NCI-H524 (cell line): ENCODE measurements at regions not wholly inside any gene's neighbourhood (a gene's known extent, or its start where the extent isn't known, plus 50 kb on each side); places are given as distances from the start of the nearest gene placed in this dataset.
A peak's percentile ranks its signal among the peaks of the same experiment; 100 is the strongest.
"Not testable (repeated sequence)": the region's sequence is repeated elsewhere in the genome, so short reads cannot be mapped to it uniquely, and the experiment has no call there.

ENCODE experiments used
- DNase-seq, 2 experiments: peaks; one replicate each; lab custom pipeline; 2025; lab: John Stamatoyannopoulos, UW

DNA sequence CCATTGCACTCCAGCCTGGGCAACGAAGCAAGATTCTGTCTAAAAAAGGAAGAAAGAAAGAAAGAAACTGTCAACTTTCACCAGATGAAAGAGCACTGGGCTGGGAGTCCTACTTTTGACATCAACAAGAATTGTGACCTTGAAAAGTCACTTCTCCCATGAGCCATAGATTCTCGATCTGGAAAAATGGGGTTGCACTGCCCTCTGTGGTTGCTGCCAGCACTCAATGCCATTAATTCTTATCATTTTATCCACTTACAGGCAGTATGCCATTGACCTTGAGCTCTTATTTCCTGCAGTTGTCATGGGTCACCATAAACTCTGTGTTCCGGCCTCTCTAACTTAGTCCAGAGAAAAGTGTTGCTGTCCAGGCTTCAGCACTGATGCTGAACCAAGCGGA is 137.2 kb downstream of the NOC3L start:
- no peak for DNase-seq

- no peak for DNase-seq
These were observed 132.5 kb downstream of the NOC3L start for GRCh38 chr10:94230134-94230785.

DNA sequence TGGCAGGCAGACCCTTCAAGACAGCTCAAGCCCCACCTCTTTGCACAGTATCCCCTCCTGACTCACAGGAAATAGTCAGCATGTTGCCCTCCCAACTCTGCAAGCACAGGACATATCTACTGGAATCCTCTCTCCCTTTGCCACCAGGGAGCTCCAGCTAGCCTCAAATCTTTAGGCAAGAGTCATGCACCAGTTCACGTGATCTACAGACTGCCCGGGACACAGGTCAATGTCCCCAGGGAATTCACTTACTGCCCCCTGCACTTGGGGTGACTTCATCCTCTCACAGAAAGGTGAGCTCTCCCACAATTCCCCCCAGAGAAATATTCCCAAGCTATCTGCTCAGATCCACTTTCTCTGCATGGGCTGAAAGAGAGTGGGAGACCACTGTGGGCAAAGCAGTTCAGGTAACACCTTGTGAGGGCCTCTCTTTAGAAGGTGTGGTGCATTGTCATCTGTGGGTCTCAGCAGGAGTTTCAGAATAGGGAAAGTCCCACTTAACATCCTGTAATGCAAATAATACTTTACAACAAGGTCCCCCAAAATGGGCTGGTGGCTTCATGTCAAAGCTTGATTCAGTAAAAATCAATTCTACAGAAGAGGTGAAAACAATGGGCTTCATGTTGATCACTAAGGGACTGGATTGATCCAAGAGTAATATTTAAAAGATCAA is 129.9 kb downstream of the NOC3L start:
- DNase-seq: no peak

GRCh38 chr10:94235461-94235860 is 127.3 kb downstream of the NOC3L start:
- no peak for DNase-seq

DNA sequence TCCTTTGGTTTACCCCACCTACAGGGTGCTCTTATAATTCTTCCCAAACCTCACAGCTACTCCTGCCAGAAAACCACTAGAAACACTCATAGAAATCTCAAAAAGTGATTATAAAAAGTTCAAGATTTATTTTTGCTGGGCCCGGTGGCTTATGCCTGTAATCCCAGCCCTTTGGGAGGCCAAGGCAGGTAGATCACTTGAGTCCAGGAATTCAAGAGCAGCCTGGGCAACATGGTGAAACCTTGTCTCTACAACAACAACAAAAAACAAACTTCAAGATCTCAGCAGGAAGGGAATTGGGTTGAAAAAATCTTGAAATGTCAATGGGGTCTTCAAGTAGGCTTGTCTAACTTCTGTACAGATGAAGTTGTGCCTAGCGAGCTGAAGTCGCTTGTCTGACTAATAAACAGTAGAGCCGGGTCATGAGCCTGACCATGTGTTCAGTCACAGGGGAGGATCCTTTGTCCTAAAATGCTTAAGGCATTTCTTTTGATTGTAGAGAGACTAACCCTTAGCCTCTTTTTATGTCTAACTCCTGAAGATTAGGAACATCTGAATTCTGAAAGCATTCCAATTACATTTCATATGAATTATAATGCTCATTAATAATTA is 124.6 kb downstream of the NOC3L start:
- no peak for DNase-seq

DNA sequence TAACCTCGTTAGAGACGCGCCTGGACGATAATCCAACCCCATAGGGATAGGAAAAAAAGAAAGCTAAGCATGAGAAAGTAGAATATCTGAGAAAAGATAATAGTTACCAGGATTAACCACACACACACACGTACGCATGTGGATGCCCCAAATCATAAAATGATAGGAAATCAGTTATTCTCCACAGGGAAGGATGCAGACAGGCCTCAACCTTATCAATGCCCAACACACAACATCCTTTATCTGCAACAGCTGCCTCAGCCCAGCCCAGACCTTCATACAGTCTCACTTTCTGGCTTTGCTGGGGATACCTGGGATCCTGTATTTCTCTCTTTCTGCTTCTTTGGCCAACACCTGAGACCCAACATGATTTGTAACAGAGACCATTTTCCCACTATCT is 123.0 kb downstream of the NOC3L start:
- DNase-seq: no peak

GRCh38 chr10:94240491-94240890 is 122.2 kb downstream of the NOC3L start:
- DNase-seq: no peak

- DNase-seq: no peak
These were observed 121.8 kb downstream of the NOC3L start for GRCh38 chr10:94240901-94241300.

- DNase-seq: no peak
These were observed 111.6 kb downstream of the NOC3L start for GRCh38 chr10:94251098-94251497.

- DNase-seq: no peak
These were observed 111.2 kb downstream of the NOC3L start for GRCh38 chr10:94251568-94251967.

DNA sequence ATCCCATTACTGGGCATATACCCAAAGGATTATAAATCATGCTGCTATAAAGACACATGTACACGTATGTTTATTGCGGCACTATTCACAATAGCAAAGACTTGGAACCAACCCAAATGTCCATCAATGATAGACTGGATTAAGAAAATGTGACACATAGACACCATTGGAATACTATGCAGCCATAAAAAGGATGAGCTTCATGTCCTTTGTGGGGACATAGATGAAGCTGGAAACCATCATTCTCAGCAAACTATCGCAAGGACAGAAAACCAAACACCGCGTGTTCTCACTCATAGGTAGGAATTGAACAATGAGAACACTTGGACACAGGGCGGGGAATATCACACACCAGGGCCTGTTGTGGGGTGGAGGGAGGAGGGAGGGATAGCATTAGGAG is 105.3 kb downstream of the NOC3L start:
- DNase-seq: not testable (repeated sequence)

DNA sequence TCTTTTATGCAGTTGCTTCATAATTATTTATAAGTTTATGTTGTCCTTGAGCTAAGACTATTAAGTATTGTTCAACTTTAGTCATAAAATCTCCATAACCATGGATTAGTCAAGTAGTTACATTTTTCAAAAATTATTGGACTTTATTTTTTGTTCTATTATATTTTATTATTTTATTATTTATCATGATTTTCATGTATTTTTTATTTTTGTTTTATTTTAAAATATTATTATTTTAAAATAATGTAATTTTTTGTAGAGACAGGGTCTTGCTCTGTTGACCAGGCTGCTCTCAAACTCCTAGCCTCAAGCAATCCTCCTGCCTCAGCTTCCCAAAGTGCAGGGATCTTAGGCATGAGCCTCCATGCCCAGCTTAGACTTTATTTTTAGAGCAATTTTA is 102.3 kb downstream of the NOC3L start:
- no peak for DNase-seq

DNA sequence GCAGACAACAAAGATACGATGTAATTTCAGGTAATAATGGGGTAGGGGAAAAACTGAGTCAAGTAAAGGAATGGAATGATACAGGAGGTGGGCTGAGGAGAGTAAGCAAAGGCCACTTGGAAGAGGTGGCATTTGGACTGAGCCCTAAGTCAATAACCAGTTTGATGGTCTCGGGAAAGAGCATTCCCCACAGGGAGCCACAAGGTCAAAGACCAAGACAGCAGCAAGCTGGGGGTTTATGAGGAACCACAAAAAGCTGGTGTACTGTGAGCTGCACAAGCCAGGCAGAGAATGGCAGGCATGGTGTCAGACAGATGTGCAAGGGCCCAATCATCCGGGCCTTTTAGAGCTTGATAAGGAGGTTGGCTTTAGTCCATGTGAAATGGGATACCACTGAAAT is 98.7 kb downstream of the NOC3L start:
- no peak for DNase-seq

DNA sequence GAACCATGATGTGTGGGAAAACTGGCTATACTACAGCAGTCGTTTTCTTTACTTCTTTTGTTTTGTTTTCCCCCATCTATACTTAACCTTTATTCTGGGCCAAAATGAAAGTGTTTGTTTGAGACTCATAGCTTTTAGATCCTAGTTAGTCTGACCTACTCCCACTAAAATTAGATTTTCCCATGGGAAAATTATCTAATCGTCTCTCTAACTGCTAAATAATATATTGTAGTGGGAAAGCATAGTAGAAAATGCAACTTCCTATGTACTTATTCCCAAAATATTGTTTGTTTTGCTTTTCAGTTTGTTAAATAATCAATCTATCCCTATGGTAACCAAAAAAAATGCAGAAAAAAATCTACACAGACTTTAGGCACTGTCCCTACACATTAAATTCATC is 96.6 kb downstream of the NOC3L start:
- no peak for DNase-seq

DNA sequence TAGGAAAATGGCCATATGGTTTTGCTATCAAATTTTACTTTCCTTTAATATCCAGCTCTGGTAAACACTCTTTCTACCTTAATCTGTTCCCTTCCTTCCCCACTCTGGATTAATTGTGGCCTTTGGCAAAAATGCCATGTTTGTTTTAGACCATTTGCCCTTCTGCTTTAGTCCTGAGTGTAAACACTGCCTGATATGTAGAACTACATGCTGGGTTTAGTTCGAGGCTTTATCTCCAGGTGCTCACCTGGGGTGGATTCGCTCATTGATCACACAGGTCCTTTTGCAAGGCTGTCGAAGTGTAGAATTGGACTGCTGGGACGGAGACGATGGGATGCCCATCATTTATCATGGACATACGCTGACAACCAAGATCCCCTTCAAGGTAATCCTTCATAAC is 94.1 kb downstream of the NOC3L start:
- DNase-seq: no peak

DNA sequence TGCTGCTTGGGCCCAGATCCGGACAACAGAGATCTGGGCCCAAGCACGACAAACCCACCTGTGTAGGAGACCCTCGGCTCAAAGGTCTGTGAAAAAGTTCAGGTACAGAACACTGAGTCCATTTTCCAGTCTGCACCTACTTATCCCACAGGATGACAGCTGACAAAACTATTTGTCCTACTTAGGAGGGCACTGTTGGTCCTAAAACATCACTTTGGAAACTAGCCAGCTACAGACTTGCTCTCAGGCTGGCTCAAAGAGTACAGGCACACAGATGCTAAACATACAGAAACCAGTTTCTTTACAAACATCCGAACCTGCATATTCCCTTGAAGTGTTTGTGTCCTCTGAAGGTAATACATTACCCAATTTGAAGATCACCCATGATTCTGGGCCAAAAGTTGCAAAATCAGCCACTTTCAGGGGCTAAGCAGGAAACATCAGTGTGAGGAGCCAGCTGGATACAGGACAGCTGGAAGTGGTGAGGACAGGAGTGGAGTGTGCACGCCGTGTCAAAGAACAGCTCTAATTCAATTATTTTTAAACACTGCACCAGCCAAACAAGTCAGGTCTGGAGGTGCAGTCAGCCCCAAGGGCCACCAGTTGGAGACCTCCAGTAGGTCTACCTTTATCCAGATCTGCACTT is 88.5 kb downstream of the NOC3L start:
- DNase-seq: no peak

DNA sequence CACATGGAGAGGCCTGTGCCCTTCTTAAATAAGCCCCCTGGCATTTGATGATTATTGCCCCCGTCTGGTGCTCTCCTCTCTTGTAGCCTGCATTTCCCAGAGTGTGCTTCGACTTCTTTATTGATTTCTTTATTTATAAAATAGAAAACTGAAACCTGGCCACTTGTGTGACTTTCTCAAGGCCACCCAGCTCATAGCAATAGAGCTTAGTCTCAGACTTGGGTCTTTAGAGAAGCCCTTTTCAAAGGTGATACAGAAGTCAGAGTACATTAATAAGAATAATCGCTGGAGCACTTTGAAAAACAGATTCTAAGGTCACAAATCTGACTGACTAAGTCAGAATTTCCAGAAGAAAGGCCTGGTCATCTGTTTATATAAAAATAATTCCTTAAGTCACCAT is 86.6 kb downstream of the NOC3L start:
- no peak for DNase-seq

GRCh38 chr10:94277450-94277849 is 85.3 kb downstream of the NOC3L start:
- no peak for DNase-seq

- peak in 1 of 2 experiments; percentile 1 for DNase-seq
These were observed 82.7 kb downstream of the NOC3L start for GRCh38 chr10:94279835-94280709.

GRCh38 chr10:94281654-94282053 is 81.1 kb downstream of the NOC3L start:
- no peak for DNase-seq

GRCh38 chr10:94282369-94282768 is 80.4 kb downstream of the NOC3L start:
- no peak for DNase-seq
